Activated naive CD8-positive, alpha-beta T cell treated with anti-CD3 and anti-CD28 coated beads, Interleukin-2, amount 50 U/mL, for 16 hours (primary cell): ENCODE measurements at regions not wholly inside any gene's neighbourhood (a gene's known extent, or its start where the extent isn't known, plus 50 kb on each side); places are given as distances from the start of the nearest gene placed in this dataset.

ENCODE experiments used
- DNase-seq: peaks from one replicate; pipeline ENCODE4 v3.0.0-alpha.2; 2020; ENCODE audit warnings: low read depth, low spot score

- DNase-seq, result no peak
These were observed 319.1 kb downstream of the BRD1 start for GRCh38 chr22:49508561-49508960.

DNA sequence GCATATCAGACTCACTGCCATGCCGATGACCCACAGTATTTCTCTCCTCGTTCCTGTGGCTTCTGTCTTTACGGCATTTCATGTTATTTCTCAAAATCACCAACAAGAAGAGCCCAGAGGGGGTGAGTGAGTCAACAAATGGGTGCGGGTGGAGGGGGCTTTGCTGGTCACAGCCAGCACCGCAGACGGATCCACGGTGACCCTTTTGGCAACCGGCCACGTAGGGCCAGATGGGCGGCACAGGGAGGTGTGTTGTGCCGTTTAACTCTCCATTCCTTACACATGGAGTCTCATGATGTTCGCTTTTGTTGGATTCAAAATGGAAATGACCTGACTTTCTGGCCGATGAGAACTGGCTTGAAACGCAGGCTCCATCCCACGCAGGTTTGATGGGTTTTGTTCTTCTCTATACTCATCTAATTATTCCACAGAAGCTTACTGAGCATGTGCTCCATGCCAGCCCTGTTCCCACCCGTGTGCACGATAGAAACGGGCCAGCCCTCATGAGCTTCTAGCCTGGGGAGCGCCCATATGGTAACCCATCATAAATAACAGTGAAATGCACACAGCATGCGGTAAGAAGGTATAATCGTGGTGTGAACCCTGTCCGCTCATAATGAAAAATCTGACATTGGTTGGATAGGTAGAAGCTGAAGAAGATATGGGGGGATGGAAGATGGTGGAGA, 319.9 kb downstream of the BRD1 start:
- DNase-seq, result no peak

DNA sequence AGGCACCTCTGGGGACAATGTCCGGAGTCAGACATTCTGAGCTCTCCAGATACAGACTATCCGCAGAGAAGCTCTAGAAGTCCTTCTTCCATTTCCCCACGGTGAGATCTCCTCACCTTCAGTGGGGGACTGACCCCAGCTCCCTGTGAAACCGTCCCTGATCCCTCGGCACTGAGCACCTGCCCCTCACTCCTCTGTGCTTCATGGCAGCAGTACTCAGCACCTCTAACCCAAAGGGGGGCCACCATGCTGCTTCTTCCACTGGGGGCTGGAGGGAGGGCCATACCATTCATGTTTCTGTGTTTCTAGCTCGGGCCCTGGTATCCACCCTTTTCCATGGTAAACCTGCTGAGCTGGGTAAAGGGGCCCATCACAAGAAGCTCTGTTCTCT, 321.7 kb downstream of the BRD1 start:
- DNase-seq, result no peak

DNA sequence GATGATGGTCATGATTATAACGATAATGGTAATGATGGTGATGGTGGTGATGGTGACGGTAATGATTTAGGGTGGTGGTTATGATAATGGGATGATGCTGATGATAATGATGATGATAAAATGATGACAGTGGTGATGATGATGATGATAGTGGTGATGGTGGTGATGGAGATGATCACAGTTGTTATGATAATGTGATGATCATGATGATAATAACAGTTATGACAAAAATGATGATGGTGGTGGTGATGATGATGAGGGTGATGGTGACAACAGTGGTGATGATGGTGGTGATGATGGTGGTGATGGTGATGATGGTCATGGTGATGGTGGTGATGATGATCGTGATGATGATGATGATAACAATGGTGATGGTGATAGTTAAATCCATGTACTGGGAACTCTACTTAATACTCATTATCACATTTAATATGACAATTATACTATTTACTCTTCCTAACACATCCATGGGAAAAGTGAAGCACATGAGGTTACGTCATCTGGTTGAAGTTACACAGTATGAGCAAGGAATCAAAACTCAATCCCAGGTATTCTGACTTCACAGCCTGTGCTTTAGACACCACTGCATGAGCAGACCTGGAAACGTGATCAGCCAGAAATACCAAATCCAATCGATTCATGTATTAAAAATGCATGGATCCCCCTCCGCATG, 322.2 kb downstream of the BRD1 start:
- DNase-seq, result no peak

- DNase-seq, result no peak
These were observed 323.7 kb downstream of the BRD1 start for GRCh38 chr22:49503896-49504521.

- no peak for DNase-seq
These were observed 324.4 kb downstream of the BRD1 start for GRCh38 chr22:49503321-49503720.

- no peak for DNase-seq
These were observed 325.4 kb downstream of the BRD1 start for GRCh38 chr22:49502126-49502826.

- no peak for DNase-seq
These were observed 326.7 kb downstream of the BRD1 start for GRCh38 chr22:49500942-49501395.

- no peak for DNase-seq
These were observed 327.6 kb downstream of the BRD1 start for GRCh38 chr22:49500076-49500460.

DNA sequence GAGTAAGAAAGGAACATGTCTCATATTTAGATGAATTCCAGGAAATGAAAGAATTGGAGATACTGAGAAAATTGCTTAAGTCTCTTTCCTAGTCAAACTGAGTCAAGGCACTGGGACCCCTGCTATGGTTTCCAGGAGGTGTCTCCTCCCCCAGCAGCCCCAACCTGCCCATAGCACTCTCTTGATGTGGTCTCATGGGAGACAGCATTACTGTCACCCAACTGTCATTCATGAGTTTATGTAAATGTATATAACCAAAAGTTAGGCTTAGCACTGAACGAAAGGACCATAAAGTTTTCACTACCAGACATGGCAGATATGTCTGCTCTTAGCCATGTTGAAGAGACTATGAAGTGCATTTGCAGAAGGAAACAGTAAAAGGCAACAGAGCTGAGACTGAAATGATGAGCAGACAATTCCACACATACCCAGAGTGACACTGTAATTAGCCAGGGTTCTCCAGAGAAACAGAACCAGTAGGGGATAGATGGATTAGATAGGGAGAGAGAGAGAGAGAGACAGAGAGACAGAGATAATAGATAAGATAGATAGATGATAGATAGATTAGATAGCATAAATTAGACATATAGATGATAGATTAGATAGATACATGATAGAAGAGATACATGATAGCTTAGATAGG, 328.1 kb downstream of the BRD1 start:
- DNase-seq, result no peak

GRCh38 chr22:49497266-49497665, 330.4 kb downstream of the BRD1 start:
- DNase-seq, result no peak

- no peak for DNase-seq
These were observed 333.1 kb downstream of the BRD1 start for GRCh38 chr22:49494555-49494954.

GRCh38 chr22:49492741-49493251, 334.9 kb downstream of the BRD1 start:
- no peak for DNase-seq

DNA sequence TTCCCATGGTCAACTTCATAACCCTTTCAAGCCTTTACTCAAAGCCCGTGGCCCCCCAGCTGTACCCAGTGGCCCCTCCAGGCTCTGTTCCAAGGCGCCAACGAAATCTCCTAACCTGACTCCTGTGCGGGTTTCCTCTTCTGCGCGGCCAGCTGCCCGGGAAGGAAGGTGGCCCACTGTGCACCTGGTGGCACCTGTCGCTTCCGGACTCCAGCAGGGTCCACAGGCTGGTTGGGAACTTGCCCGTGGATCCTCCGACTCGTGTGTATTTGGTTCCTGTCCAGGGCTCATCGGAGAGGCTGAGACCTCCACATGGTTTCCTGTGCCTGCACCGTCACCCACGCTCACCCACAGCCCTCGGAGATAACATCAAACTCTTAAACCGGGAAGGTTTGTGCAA, 335.4 kb downstream of the BRD1 start:
- DNase-seq, result no peak

DNA sequence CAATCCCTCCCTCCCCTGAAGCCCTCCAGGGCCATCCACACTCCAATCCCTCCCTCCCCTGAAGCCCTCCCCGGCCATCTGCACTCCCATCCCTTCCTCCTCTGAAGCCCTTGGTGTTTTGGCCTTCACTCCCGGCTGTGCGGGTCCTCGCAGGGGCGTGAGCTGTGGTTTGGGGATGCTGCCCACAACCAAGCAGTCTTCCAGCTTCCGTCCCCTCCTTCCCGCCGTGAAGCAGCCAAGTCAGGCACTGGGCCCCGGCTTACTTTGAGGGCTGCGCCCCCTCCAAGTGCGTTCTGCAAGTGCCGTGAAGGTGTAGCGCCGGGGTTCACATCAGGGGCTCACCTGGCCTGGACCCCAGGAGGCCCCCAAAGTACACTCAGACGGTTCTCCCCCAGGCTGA, 335.9 kb downstream of the BRD1 start:
- DNase-seq, result no peak

GRCh38 chr22:49491221-49491635, 336.4 kb downstream of the BRD1 start:
- DNase-seq, result no peak

- no peak for DNase-seq
These were observed 337.0 kb downstream of the BRD1 start for GRCh38 chr22:49490692-49491091.

GRCh38 chr22:49489821-49490220, 337.9 kb downstream of the BRD1 start:
- DNase-seq, result no peak

GRCh38 chr22:49488943-49489342, 338.7 kb downstream of the BRD1 start:
- no peak for DNase-seq

DNA sequence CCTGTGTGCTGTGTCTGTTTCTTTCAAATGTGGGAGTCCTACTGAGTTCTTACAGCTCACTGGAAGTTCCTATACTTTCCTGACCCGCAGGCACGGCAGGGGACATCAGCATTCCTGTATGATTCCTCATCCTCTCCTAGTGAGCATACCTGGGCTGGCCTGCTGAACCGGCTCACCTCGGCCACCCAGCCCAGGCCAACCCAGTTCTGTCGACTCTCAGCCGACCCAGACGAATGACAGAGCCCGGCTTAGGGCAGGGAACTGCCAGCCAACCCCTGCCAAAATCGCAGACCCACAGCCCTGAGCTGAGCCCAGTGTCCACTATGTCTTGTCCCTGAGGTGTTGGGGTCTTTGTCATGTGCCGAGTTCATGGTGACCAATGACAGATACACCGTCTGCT, 339.7 kb downstream of the BRD1 start:
- DNase-seq, result no peak

DNA sequence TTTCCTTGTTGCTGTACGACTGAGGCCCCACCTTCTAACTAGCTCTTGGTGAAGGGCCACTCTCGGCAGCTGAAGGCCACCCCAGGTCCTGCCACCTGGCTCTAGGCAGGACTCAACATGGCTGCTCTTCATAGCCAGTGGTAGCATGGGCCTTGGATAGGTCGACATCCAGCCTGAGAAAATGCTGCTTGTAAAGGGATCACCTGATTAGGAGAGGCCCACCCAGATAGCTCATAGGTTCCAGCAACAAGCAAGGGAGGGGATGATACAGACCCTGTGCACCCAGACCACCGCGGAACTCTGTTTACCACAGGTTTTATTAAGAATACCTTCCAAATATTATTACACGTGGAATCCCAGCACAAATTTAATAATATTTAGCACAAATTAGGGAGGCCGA, 341.4 kb downstream of the BRD1 start:
- DNase-seq, result no peak

DNA sequence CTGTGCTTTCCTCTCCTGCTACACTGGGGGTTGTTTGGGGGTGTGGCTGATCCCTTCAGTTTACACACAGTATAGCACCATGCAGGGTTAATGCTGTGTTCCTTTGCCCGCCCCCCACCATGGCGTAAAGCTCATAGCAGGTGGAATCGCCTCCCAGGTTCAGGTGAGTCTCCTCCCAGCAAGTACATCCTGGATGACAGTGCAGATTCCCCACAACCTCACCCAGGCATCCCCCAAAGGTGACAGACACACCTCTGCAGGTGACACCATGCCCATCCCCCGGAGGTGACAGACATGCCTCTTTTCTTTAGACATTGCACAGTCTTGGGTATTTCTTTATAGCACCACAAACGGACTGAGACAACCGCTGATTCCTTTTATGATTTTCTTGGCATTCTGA, 343.7 kb downstream of the BRD1 start:
- no peak for DNase-seq
